SK-N-SH treated with all-trans-retinoic acid at 6 μM for 48 hours (cell line): ENCODE measurements at regions not wholly inside any gene's neighbourhood (a gene's known extent, or its start where the extent isn't known, plus 50 kb on each side); places are given as distances from the start of the nearest gene placed in this dataset.

Source experiments
- ARNTL ChIP-seq: fragments of 450-650 bp; formaldehyde crosslinking; IDR thresholded peaks from 2 replicates; pipeline ENCODE4 v1.5.0; 2020; ENCODE audit warnings: low read depth, mild to moderate bottlenecking, moderate library complexity, borderline replicate concordance
- RARB ChIP-seq: fragments of 250-450 bp; sonication (Bioruptor Pico); IDR thresholded peaks from 2 replicates; pipeline ENCODE4 v1.8.0; 2021; ENCODE audit warnings: mild to moderate bottlenecking, moderate library complexity

DNA sequence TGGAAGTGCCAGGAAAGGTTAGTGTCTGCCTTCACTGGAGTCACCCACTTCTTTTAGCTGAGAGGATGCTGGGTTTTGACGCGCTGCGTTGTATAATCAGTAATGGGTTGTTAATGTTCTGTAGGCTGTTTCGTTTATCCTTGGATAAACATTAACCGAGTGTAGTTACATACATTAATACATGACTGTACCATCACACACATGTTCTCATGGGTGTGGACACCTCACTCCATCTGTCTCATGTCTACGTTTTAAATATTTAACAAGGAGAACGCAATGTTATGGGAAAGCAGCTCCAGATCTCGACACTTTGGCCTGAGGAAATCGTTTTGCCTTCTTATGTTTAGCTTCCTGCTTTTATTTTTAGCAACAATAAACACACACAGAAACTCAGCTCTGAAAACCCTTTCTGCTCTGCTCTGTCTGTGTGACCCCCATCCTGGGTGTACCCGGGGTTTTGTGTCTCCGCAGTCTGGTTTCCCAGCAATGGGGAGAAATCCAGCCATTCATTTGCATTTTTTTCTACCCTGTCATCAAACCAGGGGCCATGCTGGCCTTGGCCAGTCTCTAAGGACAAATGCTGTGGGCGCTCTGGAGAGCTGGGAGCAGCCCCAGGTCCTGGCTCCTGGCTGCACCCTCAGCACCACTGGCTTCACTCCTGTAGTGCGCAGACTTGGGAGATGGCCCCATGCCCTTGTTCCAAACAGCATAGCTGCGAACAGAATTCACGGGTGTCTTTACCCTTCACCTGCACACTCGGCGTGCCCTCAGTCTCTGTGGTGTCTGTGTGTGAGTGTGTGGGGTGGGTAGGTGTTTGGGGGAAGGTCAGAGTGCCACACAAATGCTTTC lies 110.8 kb downstream of the ERMARD start:
- no peak for TF ChIP-seq RARB
- no peak for TF ChIP-seq ARNTL (CRISPR knock-in tag)
